Astrocyte (in vitro differentiated cells and primary cell): ENCODE measurements at regions not wholly inside any gene's neighbourhood (a gene's known extent, or its start where the extent isn't known, plus 50 kb on each side); places are given as distances from the start of the nearest gene placed in this dataset.

Experiments used
- DNase-seq: peaks from one replicate; pipeline ENCODE4 v3.0.0-alpha.2; 2010; ENCODE audit warnings: low read depth
- FAIRE-seq: peaks from 2 replicates; lab custom pipeline; 2011; peaks lifted over from hg19 to GRCh38; lab: Jason Lieb, UNC
- H2AFZ ChIP-seq: 2 replicates; pipeline ENCODE4 v1.6.0; 2012; ENCODE audit warnings: low read depth, low read length, inconsistent platforms
- H3K27ac ChIP-seq: 2 replicates; pipeline ENCODE4 v1.5.1; 2011; ENCODE audit warnings: low read depth, low read length, inconsistent platforms
- H3K27me3 ChIP-seq: 2 replicates; pipeline ENCODE4 v1.6.0; 2011; ENCODE audit warnings: low read length, inconsistent platforms; ENCODE audit not compliant: insufficient read depth
- H3K36me3 ChIP-seq: 2 replicates; pipeline ENCODE4 v1.5.1; 2011; ENCODE audit warnings: low read length, inconsistent platforms; ENCODE audit not compliant: insufficient read depth
- H3K4me1 ChIP-seq: 2 replicates; pipeline ENCODE4 v1.5.1; 2011; ENCODE audit warnings: low read length, inconsistent platforms; ENCODE audit not compliant: insufficient read depth
- H3K4me2 ChIP-seq: 2 replicates; pipeline ENCODE4 v1.6.0; 2012; ENCODE audit warnings: low read length, inconsistent platforms
- H3K4me3 ChIP-seq: 2 replicates; pipeline ENCODE4 v1.5.1; 2011; ENCODE audit warnings: low read depth, mild to moderate bottlenecking, low read length, inconsistent platforms; ENCODE audit not compliant: insufficient read depth
- H3K79me2 ChIP-seq: 2 replicates; pipeline ENCODE4 v1.6.0; 2012; ENCODE audit warnings: mild to moderate bottlenecking, low read length, inconsistent platforms; ENCODE audit not compliant: insufficient read depth
- H3K9ac ChIP-seq: 2 replicates; pipeline ENCODE4 v1.6.0; 2012; ENCODE audit warnings: mild to moderate bottlenecking, low read length, inconsistent platforms
- H3K9me3 ChIP-seq: 2 replicates; pipeline ENCODE4 v1.5.1; 2012; ENCODE audit warnings: low read depth, mild to moderate bottlenecking, low read length, inconsistent platforms; ENCODE audit not compliant: insufficient read depth
- H4K20me1 ChIP-seq: 2 replicates; pipeline ENCODE4 v1.6.0; 2012; ENCODE audit warnings: low read length, inconsistent platforms; ENCODE audit not compliant: insufficient read depth
- H3K27ac Mint-ChIP-seq: one replicate; pipeline ENCODE4 v1.8.0; 2021; ENCODE audit warnings: mild to moderate bottlenecking, mixed read lengths; ENCODE audit not compliant: unreplicated experiment
- H3K27me3 Mint-ChIP-seq: one replicate; pipeline ENCODE4 v1.8.0; 2021; ENCODE audit warnings: low read depth, mixed read lengths; ENCODE audit not compliant: unreplicated experiment
- H3K36me3 Mint-ChIP-seq: one replicate; pipeline ENCODE4 v1.8.0; 2021; ENCODE audit warnings: low read depth, mixed read lengths; ENCODE audit not compliant: unreplicated experiment
- H3K4me1 Mint-ChIP-seq: one replicate; pipeline ENCODE4 v1.8.0; 2021; ENCODE audit warnings: low read depth, mixed read lengths; ENCODE audit not compliant: unreplicated experiment
- H3K4me3 Mint-ChIP-seq: one replicate; pipeline ENCODE4 v1.8.0; 2021; ENCODE audit warnings: mild to moderate bottlenecking, moderate library complexity, mixed read lengths; ENCODE audit not compliant: unreplicated experiment
- H3K9me3 Mint-ChIP-seq: one replicate; pipeline ENCODE4 v1.8.0; 2021; ENCODE audit warnings: mild to moderate bottlenecking, mixed read lengths; ENCODE audit not compliant: unreplicated experiment
- CTCF ChIP-seq: IDR thresholded peaks from 2 replicates; pipeline ENCODE4 v1.5.1; 2011; ENCODE audit warnings: low read depth, mild to moderate bottlenecking, inconsistent platforms, low read length, moderate library complexity; ENCODE audit not compliant: insufficient read depth
- EZH2 ChIP-seq: IDR thresholded peaks from 2 replicates; pipeline ENCODE4 v1.6.1; 2012; ENCODE audit warnings: mild to moderate bottlenecking, low read length, inconsistent platforms; ENCODE audit not compliant: insufficient read depth

GRCh38 chr6:14067656-14068055, 49.9 kb upstream of the CD83 start:
- no peak for TF ChIP-seq EZH2
- TF ChIP-seq CTCF, result no peak
- Mint-ChIP-seq H3K4me3 (no peak overlapping the region), H3K4me1 (peaks cover 14% of the 10 kb centered on the region), H3K27me3 (peaks cover 9% of the 10 kb centered on the region), H3K9me3 (no peaks in the 10 kb centered on the region), H3K36me3 (no peaks in the 10 kb centered on the region), H3K27ac (peak overlapping the region; percentile 83)
- Histone ChIP-seq H3K36me3 (no peaks in the 10 kb centered on the region), H2AFZ (no peak overlapping the region), H3K27ac (no peak overlapping the region), H4K20me1 (no peaks in the 10 kb centered on the region), H3K4me3 (no peak overlapping the region), H3K9ac (no peak overlapping the region), H3K4me2 (peak overlapping the region; percentile 26), H3K9me3 (no peaks in the 10 kb centered on the region), H3K27me3 (peaks cover 4% of the 10 kb centered on the region), H3K79me2 (no peaks in the 10 kb centered on the region), H3K4me1 (peaks cover 13% of the 10 kb centered on the region)
- FAIRE-seq (no peak), DNase-seq (no peak)
